ENCODE measurements at regions not wholly inside any gene's neighbourhood (a gene's known extent, or its start where the extent isn't known, plus 50 kb on each side); places are given as distances from the start of the nearest gene placed in this dataset.
A peak's percentile ranks its signal among the peaks of the same experiment; 100 is the strongest.

DNA sequence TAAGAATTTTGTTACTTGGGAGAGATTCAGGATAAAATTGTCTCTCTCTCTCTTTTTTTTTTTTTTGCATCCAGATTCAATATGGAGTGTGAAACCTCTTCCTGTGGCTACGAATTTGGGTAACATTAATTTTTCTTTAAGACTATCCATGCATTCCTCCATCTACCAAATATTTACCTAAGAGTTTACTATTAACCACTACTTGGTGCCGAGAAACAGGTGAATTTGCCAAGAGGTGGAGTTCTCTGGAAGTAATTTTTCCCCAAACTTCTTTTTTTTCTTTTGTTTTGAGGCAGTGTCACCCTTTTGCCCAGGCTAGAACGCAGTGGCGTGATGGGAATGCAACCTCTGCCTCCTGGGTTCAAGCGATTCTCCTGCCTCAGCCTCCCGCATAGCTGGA, 206.3 kb upstream of the VLDLR start:
- ATAC-seq (ENCODE audit: low FRiP score) (no peak), DNase-seq (no peak)
- 93 to 95% methylated on average over 6 of the region's 6 CpGs for WGBS, 2 donors
- Histone ChIP-seq H3K27me3 (ENCODE audit: control insufficient read depth in 1 of 2, insufficient read depth in 2 of 2, low read length in 1 of 2) (no peaks in the 10 kb centered on the region), H3K9me3 (ENCODE audit: control insufficient read depth, low read length) (no peaks in the 10 kb centered on the region), H3K4me1 (ENCODE audit: control insufficient read depth in 1 of 2, insufficient read depth in 2 of 2, low read length in 2 of 2) (no peaks in the 10 kb centered on the region), H3K4me3 (ENCODE audit: low read length in 2 of 2) (no peak overlapping the region), H3K27ac (ENCODE audit: low read depth in 1 of 2, low read length in 2 of 2) (no peak overlapping the region), H3K36me3 (ENCODE audit: control insufficient read depth in 1 of 2, insufficient read depth in 2 of 2, low read length in 1 of 2) (peaks cover 0 to 2% of the 10 kb centered on the region in 2 donors)
- intact Hi-C loops (cut with DNase I): no loop called here

DNA sequence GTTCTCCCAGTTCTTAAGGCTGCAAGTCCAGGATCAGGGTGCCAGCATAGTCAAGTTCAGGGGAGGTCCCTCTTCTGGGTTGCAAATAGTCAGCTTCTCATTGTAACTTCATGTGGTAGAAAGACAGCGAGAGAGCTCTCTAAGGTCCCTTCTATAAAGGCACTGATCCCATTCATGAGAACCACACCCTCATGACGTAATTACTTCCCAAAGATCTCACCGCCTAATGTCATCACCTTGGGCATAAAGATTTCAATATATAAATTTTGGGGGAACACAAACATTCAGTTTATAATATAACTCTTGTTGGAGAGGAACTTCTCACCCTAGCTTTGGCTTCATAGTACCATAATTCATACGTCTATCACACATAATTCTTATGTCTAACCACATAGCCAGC, 203.9 kb upstream of the VLDLR start:
- Histone ChIP-seq H3K27ac (ENCODE audit: low read depth in 1 of 2, low read length in 2 of 2) (no peak overlapping the region), H3K4me3 (ENCODE audit: low read length in 2 of 2) (no peak overlapping the region), H3K9me3 (ENCODE audit: control insufficient read depth, low read length) (no peaks in the 10 kb centered on the region), H3K36me3 (ENCODE audit: control insufficient read depth in 1 of 2, insufficient read depth in 2 of 2, low read length in 1 of 2) (peaks cover 0 to 2% of the 10 kb centered on the region in 2 donors), H3K4me1 (ENCODE audit: control insufficient read depth in 1 of 2, insufficient read depth in 2 of 2, low read length in 2 of 2) (no peaks in the 10 kb centered on the region), H3K27me3 (ENCODE audit: control insufficient read depth in 1 of 2, insufficient read depth in 2 of 2, low read length in 1 of 2) (no peaks in the 10 kb centered on the region)
- ATAC-seq (ENCODE audit: low FRiP score) (no peak), DNase-seq (no peak)
- 83 to 95% methylated on average over 4 of the region's 4 CpGs for WGBS, 2 donors
- intact Hi-C loops (cut with DNase I): no loop called here

DNA sequence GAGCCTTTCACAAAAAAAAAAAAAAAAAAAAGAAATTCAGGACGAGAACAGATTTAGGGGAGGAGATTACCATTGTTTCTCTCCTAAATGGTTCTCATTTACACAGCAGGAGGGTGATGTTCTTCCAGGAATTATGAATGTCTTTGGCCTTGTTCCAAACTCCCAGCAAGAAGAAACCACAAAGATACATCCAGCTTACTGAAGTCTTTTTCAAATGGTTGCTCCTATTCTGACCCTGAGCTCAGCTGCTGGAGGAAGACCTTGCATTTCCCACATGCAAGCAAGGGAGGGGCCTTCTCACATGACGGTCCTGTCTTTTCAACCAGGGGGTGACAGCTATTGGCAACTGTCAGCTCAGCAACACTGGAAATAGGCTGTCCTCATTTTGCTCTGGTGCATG, 203.0 kb upstream of the VLDLR start:
- no peaks in the 10 kb centered on the region for H3K27me3 ChIP-seq (ENCODE audit: control insufficient read depth in 1 of 2, insufficient read depth in 2 of 2, low read length in 1 of 2)
- no peak overlapping the region for H3K4me3 ChIP-seq (ENCODE audit: low read length in 2 of 2)
- DNase-seq (no peak), ATAC-seq (ENCODE audit: low FRiP score) (no peak)
- H3K9me3 ChIP-seq (ENCODE audit: control insufficient read depth, low read length): no peaks in the 10 kb centered on the region
- WGBS, 2 donors: 56 to 66% methylated on average over 2 of the region's 2 CpGs
- peaks cover 0 to 2% of the 10 kb centered on the region in 2 donors for H3K36me3 ChIP-seq (ENCODE audit: control insufficient read depth in 1 of 2, insufficient read depth in 2 of 2, low read length in 1 of 2)
- H3K27ac ChIP-seq (ENCODE audit: low read depth in 1 of 2, low read length in 2 of 2): no peak overlapping the region
- intact Hi-C loops (cut with DNase I): no loop called here
- H3K4me1 ChIP-seq (ENCODE audit: control insufficient read depth in 1 of 2, insufficient read depth in 2 of 2, low read length in 2 of 2): no peaks in the 10 kb centered on the region

DNA sequence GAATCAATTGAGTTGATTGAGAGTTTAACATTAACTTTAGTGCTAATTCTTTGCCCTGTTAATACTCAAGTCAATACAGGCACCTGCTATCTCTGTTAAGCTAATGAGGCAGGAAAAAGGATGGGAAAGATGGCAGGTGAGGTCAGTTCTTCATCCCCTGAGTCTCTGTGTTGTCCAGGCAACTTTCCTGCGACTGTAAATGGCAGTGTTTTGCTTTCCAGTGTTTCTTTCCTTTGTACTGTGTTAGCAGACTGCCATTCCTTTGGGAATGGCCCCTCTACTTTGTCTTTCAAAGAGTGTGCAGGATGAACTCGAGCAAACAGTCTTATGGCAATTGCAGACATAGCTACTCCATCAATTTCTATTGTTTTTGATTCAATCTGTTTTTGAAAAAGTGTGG, 202.2 kb upstream of the VLDLR start:
- Histone ChIP-seq H3K27me3 (ENCODE audit: control insufficient read depth in 1 of 2, insufficient read depth in 2 of 2, low read length in 1 of 2) (no peaks in the 10 kb centered on the region), H3K27ac (ENCODE audit: low read depth in 1 of 2, low read length in 2 of 2) (no peak overlapping the region), H3K4me3 (ENCODE audit: low read length in 2 of 2) (no peak overlapping the region), H3K9me3 (ENCODE audit: control insufficient read depth, low read length) (no peaks in the 10 kb centered on the region), H3K36me3 (ENCODE audit: control insufficient read depth in 1 of 2, insufficient read depth in 2 of 2, low read length in 1 of 2) (peaks cover 0 to 2% of the 10 kb centered on the region in 2 donors), H3K4me1 (ENCODE audit: control insufficient read depth in 1 of 2, insufficient read depth in 2 of 2, low read length in 2 of 2) (no peaks in the 10 kb centered on the region)
- 29 to 44% methylated on average over 2 of the region's 2 CpGs for WGBS, 2 donors
- ATAC-seq (ENCODE audit: low FRiP score) (no peak), DNase-seq (no peak)
- intact Hi-C loops (cut with DNase I): no loop called here

DNA sequence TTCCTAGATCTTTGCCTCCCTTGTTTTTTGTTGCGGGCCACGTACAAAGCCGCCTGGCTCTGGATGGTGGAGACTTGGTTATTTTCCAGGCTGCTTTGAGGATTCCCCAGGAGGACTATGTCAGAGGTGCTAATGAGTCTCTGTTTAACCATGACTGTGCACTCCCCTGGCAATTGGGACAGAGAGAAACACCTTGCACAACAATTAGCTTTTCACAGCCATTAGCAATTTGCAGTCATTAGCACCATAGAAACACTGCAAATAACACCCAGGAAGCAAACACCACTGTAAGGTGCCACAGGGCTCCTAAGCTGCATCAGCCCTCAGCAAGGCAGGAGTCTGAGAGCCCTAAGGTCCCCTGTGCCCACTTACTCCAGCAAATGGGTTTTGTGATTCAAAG, 201.0 kb upstream of the VLDLR start:
- no peak for ATAC-seq (ENCODE audit: low FRiP score)
- Histone ChIP-seq H3K4me1 (ENCODE audit: control insufficient read depth in 1 of 2, insufficient read depth in 2 of 2, low read length in 2 of 2) (no peaks in the 10 kb centered on the region), H3K27me3 (ENCODE audit: control insufficient read depth in 1 of 2, insufficient read depth in 2 of 2, low read length in 1 of 2) (no peaks in the 10 kb centered on the region), H3K36me3 (ENCODE audit: control insufficient read depth in 1 of 2, insufficient read depth in 2 of 2, low read length in 1 of 2) (peaks cover 0 to 2% of the 10 kb centered on the region in 2 donors), H3K27ac (ENCODE audit: low read depth in 1 of 2, low read length in 2 of 2) (no peak overlapping the region), H3K4me3 (ENCODE audit: low read length in 2 of 2) (no peak overlapping the region), H3K9me3 (ENCODE audit: control insufficient read depth, low read length) (no peaks in the 10 kb centered on the region)
- intact Hi-C loops (cut with DNase I): no loop called here
- WGBS, 2 donors: 88 to 100% methylated on average over 3 of the region's 3 CpGs
- DNase-seq: no peak

DNA sequence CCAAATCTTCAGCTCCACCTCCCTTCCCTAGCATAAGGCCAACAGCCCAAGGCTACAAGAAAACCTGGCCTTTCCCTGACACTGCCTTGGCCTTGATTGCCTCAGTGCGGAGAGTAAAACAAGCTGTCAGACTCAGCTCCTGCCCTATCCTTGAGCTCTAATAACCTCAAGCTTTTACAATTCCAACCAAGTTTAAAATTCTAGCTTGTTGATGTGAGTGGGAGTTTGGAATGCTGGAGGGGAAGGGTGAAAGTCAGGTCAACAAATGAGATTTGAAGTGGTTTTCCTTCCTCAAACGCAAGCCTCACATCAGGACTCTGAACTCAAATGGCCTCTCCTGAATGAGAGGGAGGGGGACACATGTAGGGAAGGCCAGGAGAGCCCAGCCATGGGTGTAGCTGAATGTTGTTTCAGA, 197.0 kb upstream of the VLDLR start:
- H3K4me3 ChIP-seq (ENCODE audit: low read length in 2 of 2): no peak overlapping the region
- ATAC-seq (ENCODE audit: low FRiP score): no peak

DNA sequence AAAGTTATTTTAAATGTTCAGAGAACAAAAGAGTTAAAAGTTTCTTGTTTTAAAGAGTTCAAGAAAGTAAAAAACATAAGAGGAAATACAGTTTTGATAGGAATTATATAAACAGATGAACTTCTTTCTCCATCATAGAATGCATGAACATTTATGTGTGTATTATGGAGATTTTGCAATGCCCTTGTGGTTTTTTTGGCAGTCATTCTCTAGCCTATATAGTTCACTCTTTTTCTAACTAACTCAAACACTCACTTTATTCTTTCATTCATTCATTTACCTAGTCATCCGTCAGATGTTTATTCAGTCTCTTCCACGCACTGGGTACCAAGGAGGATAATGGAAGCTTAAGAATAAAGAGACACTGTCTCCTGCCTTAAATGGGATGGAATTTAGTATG, 195.9 kb upstream of the VLDLR start:
- DNase-seq (no peak), ATAC-seq (ENCODE audit: low FRiP score) (no peak)
- 70 to 82% methylated on average over 2 of the region's 2 CpGs for WGBS, 2 donors
- Histone ChIP-seq H3K4me3 (ENCODE audit: low read length in 2 of 2) (no peak overlapping the region), H3K36me3 (ENCODE audit: control insufficient read depth in 1 of 2, insufficient read depth in 2 of 2, low read length in 1 of 2) (no peaks in the 10 kb centered on the region), H3K9me3 (ENCODE audit: control insufficient read depth, low read length) (no peaks in the 10 kb centered on the region), H3K27me3 (ENCODE audit: control insufficient read depth in 1 of 2, insufficient read depth in 2 of 2, low read length in 1 of 2) (no peaks in the 10 kb centered on the region), H3K4me1 (ENCODE audit: control insufficient read depth in 1 of 2, insufficient read depth in 2 of 2, low read length in 2 of 2) (peaks cover 0 to 2% of the 10 kb centered on the region in 2 donors), H3K27ac (ENCODE audit: low read depth in 1 of 2, low read length in 2 of 2) (no peak overlapping the region)
- intact Hi-C loops (cut with DNase I): no loop called here

More for the DNA sequence above, 197.0 kb upstream of the VLDLR start:
- peaks cover 0 to 2% of the 10 kb centered on the region in 2 donors for H3K4me1 ChIP-seq (ENCODE audit: control insufficient read depth in 1 of 2, insufficient read depth in 2 of 2, low read length in 2 of 2)
- H3K36me3 ChIP-seq (ENCODE audit: control insufficient read depth in 1 of 2, insufficient read depth in 2 of 2, low read length in 1 of 2): no peaks in the 10 kb centered on the region
- H3K27ac ChIP-seq (ENCODE audit: low read depth in 1 of 2, low read length in 2 of 2): no peak overlapping the region
- WGBS, 2 donors: 57% methylated on average over 2 of the region's 2 CpGs
- no peaks in the 10 kb centered on the region for H3K27me3 ChIP-seq (ENCODE audit: control insufficient read depth in 1 of 2, insufficient read depth in 2 of 2, low read length in 1 of 2)
- intact Hi-C loops (cut with DNase I): no loop called here
- DNase-seq: no peak
- no peaks in the 10 kb centered on the region for H3K9me3 ChIP-seq (ENCODE audit: control insufficient read depth, low read length)

DNA sequence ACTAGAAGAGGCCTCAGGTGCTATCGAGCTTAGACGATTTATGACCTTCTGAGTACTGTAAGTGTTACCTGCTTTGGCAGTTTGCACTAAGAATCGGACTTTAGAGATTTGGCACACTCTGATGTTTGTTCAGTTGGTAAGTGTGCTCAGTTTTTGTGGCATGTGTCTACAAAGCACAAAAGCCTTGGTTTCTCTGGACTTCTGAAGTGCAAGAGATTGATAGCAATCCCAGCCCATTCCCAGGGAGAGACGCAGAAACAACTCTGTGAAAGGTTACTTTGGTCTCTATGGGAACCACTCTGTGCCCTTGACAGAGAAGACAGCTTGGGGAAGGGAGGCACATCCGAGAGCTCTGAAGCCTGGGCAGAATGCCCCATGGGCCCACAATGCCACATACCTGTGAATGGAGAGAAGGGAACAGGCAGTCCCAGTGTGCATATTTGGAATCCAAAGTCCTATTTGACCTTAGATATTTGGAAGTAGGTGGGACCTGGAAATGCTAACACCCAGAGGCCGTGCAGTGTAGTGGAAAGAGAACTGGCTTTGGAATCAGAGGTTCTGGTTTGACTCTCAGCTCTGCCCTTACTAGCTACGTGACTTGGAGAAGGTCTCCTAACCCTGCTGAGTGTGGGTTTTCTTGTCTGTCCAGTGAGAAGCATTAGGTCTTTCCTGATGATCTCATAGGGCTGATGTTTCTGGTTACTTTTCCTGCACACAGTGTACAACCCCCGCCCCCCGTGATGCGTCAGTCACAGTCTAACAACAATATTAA, 194.3 kb upstream of the VLDLR start:
- peak; percentile 23 for ATAC-seq (ENCODE audit: low FRiP score)

DNA sequence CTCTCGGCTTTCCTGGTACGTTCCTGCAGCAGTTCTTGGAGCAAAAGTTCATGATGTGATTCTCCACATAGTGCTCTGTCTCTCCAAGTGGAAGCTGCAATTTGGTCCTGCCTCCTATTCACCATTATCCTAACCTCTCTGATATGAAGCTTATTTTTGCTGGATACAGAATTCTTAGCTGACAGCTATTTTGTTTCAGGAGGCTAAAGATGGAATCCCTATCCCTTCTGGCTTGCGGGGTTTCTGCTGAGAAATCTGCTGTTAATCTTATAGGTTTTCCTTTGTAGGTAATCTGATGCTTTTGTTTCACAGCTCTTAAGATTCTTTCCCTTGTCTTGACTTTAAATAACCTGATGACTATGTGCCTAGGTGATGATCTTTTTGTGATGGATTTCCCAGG, 181.6 kb upstream of the VLDLR start:
- Histone ChIP-seq H3K4me1 (ENCODE audit: control insufficient read depth in 1 of 2, insufficient read depth in 2 of 2, low read length in 2 of 2) (no peaks in the 10 kb centered on the region), H3K27me3 (ENCODE audit: control insufficient read depth in 1 of 2, insufficient read depth in 2 of 2, low read length in 1 of 2) (no peaks in the 10 kb centered on the region), H3K27ac (ENCODE audit: low read depth in 1 of 2, low read length in 2 of 2) (no peak overlapping the region), H3K4me3 (ENCODE audit: low read length in 2 of 2) (no peak overlapping the region), H3K36me3 (ENCODE audit: control insufficient read depth in 1 of 2, insufficient read depth in 2 of 2, low read length in 1 of 2) (no peaks in the 10 kb centered on the region), H3K9me3 (ENCODE audit: control insufficient read depth, low read length) (peaks cover 4% of the 10 kb centered on the region)
- intact Hi-C loops (cut with DNase I): no loop called here
- 78 to 79% methylated on average over 3 of the region's 3 CpGs for WGBS, 2 donors
- no peak for ATAC-seq (ENCODE audit: low FRiP score)
- DNase-seq: no peak

More for the DNA sequence above, 194.3 kb upstream of the VLDLR start:
- Histone ChIP-seq H3K4me3 (ENCODE audit: low read length in 2 of 2) (no peak overlapping the region), H3K4me1 (ENCODE audit: control insufficient read depth in 1 of 2, insufficient read depth in 2 of 2, low read length in 2 of 2) (peaks cover 0 to 2% of the 10 kb centered on the region in 2 donors), H3K27me3 (ENCODE audit: control insufficient read depth in 1 of 2, insufficient read depth in 2 of 2, low read length in 1 of 2) (no peaks in the 10 kb centered on the region), H3K36me3 (ENCODE audit: control insufficient read depth in 1 of 2, insufficient read depth in 2 of 2, low read length in 1 of 2) (no peaks in the 10 kb centered on the region), H3K27ac (ENCODE audit: low read depth in 1 of 2, low read length in 2 of 2) (no peak overlapping the region), H3K9me3 (ENCODE audit: control insufficient read depth, low read length) (no peaks in the 10 kb centered on the region)
- intact Hi-C loops (cut with DNase I): no loop called here
- 84 to 85% methylated on average over 10 of the region's 10 CpGs for WGBS, 2 donors
- DNase-seq: no peak
